Pons (tissue), 1 donor: ENCODE measurements at regions not wholly inside any gene's neighbourhood (a gene's known extent, or its start where the extent isn't known, plus 50 kb on each side); places are given as distances from the start of the nearest gene placed in this dataset.

Experiments
- DNase-seq: peaks from one replicate; pipeline ENCODE4 v3.0.0-alpha.2; 2016; ENCODE audit warnings: low spot score

- DNase-seq = peak; percentile 51
Measured at GRCh38 chr1:29513357-29513756, 277.0 kb downstream of the PTPRU start.

GRCh38 chr1:29511436-29511835, 275.1 kb downstream of the PTPRU start:
- DNase-seq = no peak

- no peak for DNase-seq
Measured at GRCh38 chr1:29508458-29509107, 272.3 kb downstream of the PTPRU start.

GRCh38 chr1:29506678-29507225, 270.4 kb downstream of the PTPRU start:
- no peak for DNase-seq

- DNase-seq = no peak
Measured at GRCh38 chr1:29505532-29506220, 269.4 kb downstream of the PTPRU start.

GRCh38 chr1:29504709-29505410, 268.5 kb downstream of the PTPRU start:
- no peak for DNase-seq

GRCh38 chr1:29504196-29504595, 267.9 kb downstream of the PTPRU start:
- no peak for DNase-seq

GRCh38 chr1:29502911-29503840, 266.9 kb downstream of the PTPRU start:
- DNase-seq = no peak

GRCh38 chr1:29502225-29502910, 266.0 kb downstream of the PTPRU start:
- no peak for DNase-seq

GRCh38 chr1:29501227-29501976, 265.1 kb downstream of the PTPRU start:
- no peak for DNase-seq

GRCh38 chr1:29500651-29501050, 264.3 kb downstream of the PTPRU start:
- DNase-seq = no peak

- DNase-seq = no peak
Measured at GRCh38 chr1:29500041-29500440, 263.7 kb downstream of the PTPRU start.

GRCh38 chr1:29499104-29499650, 262.9 kb downstream of the PTPRU start:
- no peak for DNase-seq

GRCh38 chr1:29498126-29499103, 262.1 kb downstream of the PTPRU start:
- DNase-seq = no peak

GRCh38 chr1:29497395-29498125, 261.2 kb downstream of the PTPRU start:
- DNase-seq = no peak

- no peak for DNase-seq
Measured at GRCh38 chr1:29496701-29497100, 260.4 kb downstream of the PTPRU start.

GRCh38 chr1:29490204-29490934, 254.0 kb downstream of the PTPRU start:
- DNase-seq = no peak
